DND-41 (cell line): ENCODE measurements at regions not wholly inside any gene's neighbourhood (a gene's known extent, or its start where the extent isn't known, plus 50 kb on each side); places are given as distances from the start of the nearest gene placed in this dataset.

Source experiments
- CTCF ChIP-seq: IDR thresholded peaks from 2 replicates; pipeline ENCODE4 v1.5.1; 2012; ENCODE audit warnings: borderline replicate concordance, low read length, moderate library complexity, mild to moderate bottlenecking; ENCODE audit not compliant: poor library complexity, severe bottlenecking; ENCODE audit errors: extremely low read depth
- EZH2 ChIP-seq: IDR thresholded peaks from 3 replicates; pipeline ENCODE4 v1.6.1; 2012; ENCODE audit warnings: borderline replicate concordance, low read depth, mild to moderate bottlenecking, moderate library complexity, low read length, inconsistent platforms; ENCODE audit not compliant: severe bottlenecking

DNA sequence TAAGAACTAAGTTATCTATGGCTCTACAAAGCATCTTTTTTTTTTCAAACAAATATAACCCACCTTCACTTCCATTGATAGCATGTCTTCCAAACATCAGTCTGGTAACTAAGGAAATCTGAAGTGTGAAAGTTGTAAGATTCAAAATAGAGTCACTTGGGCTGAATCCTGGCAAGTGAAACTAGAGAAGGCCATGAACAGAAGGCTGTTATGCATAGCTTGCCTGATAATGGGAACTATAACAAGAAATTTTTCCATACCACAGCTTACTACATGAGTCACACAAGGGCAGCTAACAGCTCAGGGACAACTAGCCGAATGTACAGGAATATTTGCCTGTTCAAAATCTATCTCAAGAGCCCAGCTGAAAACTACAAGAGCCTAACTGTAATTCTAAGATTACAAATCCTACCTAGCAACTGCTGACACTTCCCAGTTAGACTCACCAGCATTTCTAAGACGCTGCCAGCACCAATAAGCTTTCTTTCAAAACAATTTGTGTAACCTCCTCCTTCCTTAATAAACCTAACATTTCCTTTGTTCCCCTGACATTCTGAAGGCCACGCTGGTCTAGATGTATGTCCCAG lies 1066.5 kb downstream of the PLOD2 start:
- TF ChIP-seq CTCF = no peak
- TF ChIP-seq EZH2 = no peak
